IMR-90 (cell line): ENCODE measurements at regions not wholly inside any gene's neighbourhood (a gene's known extent, or its start where the extent isn't known, plus 50 kb on each side); places are given as distances from the start of the nearest gene placed in this dataset.

Experiments
- ATAC-seq: fragments of 200-7000 bp; cut with Tn5 transposase; 2 replicates; pipeline ENCODE4 v1.9.1; 2020; ENCODE audit warnings: low read depth, mild to moderate bottlenecking, moderate library complexity
- BruUV-seq: library from RNA; stranded (reverse); fragments of 400-500 nt; replicated peaks from 2 replicates; lab custom pipeline; 2021; lab: Mats Ljungman, UMichigan
- CTCF ChIA-PET: fragments of 300-600 bp; formaldehyde crosslinking; extraction: SDS; loops from one replicate; lab custom pipeline; 2021; ENCODE audit warnings: antibody characterized with exemption; lab: Yijun Ruan, JAX
- POLR2A ChIA-PET: fragments of 300-600 bp; sonication (Branson Sonifier 250); formaldehyde crosslinking; loops from one replicate; lab custom pipeline; 2022; ENCODE audit warnings: antibody characterized with exemption; ENCODE audit not compliant: unreplicated experiment; lab: Charles Lee
- DNase-seq: peaks from one replicate; pipeline ENCODE4 v3.0.0; 2013
- H2AFZ ChIP-seq: replicated peaks from 2 replicates; pipeline ENCODE3; 2013; ENCODE audit warnings: low read length, mild to moderate bottlenecking; ENCODE audit not compliant: poor library complexity
- H2AK5ac ChIP-seq: 2 replicates; pipeline ENCODE4 v1.6.1; 2013; ENCODE audit warnings: low read depth, low read length, inconsistent platforms
- H2AK9ac ChIP-seq: replicated peaks from 2 replicates; pipeline ENCODE3; 2013; ENCODE audit warnings: mild to moderate bottlenecking, low read depth, low read length, moderate library complexity; ENCODE audit not compliant: poor library complexity
- H2BK120ac ChIP-seq: 2 replicates; pipeline ENCODE4 v1.6.1; 2013; ENCODE audit warnings: low read depth, low read length, inconsistent platforms
- H2BK15ac ChIP-seq: 3 replicates; pipeline ENCODE4 v1.6.1; 2013; ENCODE audit warnings: low read depth, low read length, inconsistent platforms
- H2BK20ac ChIP-seq: 2 replicates; pipeline ENCODE4 v1.6.1; 2013; ENCODE audit warnings: low read depth, mild to moderate bottlenecking, inconsistent platforms, low read length, moderate library complexity
- H2BK5ac ChIP-seq: 2 replicates; pipeline ENCODE4 v1.6.1; 2013; ENCODE audit warnings: mild to moderate bottlenecking, low read depth, low read length, inconsistent platforms; ENCODE audit not compliant: poor library complexity, severe bottlenecking
- H3K14ac ChIP-seq: replicated peaks from 2 replicates; pipeline ENCODE4 v1.6.1; 2013; ENCODE audit warnings: low read depth, low read length, inconsistent platforms
- H3K18ac ChIP-seq: 2 replicates; pipeline ENCODE4 v1.6.1; 2013; ENCODE audit warnings: low read depth, low read length, control low read depth
- H3K23ac ChIP-seq: 2 replicates; pipeline ENCODE4 v1.6.1; 2013; ENCODE audit warnings: low read depth, low read length, inconsistent platforms
- H3K27ac ChIP-seq: 2 replicates; pipeline ENCODE4 v1.5.1; 2013; ENCODE audit warnings: mild to moderate bottlenecking, control low read depth, low read length; ENCODE audit not compliant: insufficient read depth
- H3K27me3 ChIP-seq: 2 replicates; pipeline ENCODE4 v1.6.1; 2013; ENCODE audit warnings: low read length; ENCODE audit not compliant: control insufficient read depth, insufficient read depth
- H3K36me3 ChIP-seq: 2 replicates; pipeline ENCODE4 v1.6.1; 2013; ENCODE audit warnings: low read length, mixed read lengths; ENCODE audit not compliant: control insufficient read depth, insufficient read depth
- H3K4ac ChIP-seq: 2 replicates; pipeline ENCODE4 v1.6.1; 2013; ENCODE audit warnings: low read depth, low read length, inconsistent platforms
- H3K4me1 ChIP-seq: 2 replicates; pipeline ENCODE4 v1.6.1; 2013; ENCODE audit warnings: low read length, mixed read lengths; ENCODE audit not compliant: control insufficient read depth, insufficient read depth
- H3K4me2 ChIP-seq: 2 replicates; pipeline ENCODE4 v1.6.1; 2013; ENCODE audit warnings: low read depth, mild to moderate bottlenecking, control low read depth, low read length, moderate library complexity
- H3K4me3 ChIP-seq: 2 replicates; pipeline ENCODE4 v1.5.1; 2013; ENCODE audit warnings: low read depth, mild to moderate bottlenecking, control low read depth, low read length, moderate library complexity; ENCODE audit not compliant: insufficient read depth
- H3K56ac ChIP-seq: 2 replicates; pipeline ENCODE4 v1.6.1; 2013; ENCODE audit warnings: low read length, inconsistent platforms; ENCODE audit not compliant: insufficient read depth; ENCODE audit errors: extremely low read depth
- H3K79me1 ChIP-seq, 2 experiments: 2 replicates each; pipeline ENCODE4 v1.6.1; 2013; ENCODE audit warnings: low read length in 2 of 2, inconsistent platforms in 1 of 2, low read depth in 1 of 2
- H3K9ac ChIP-seq: 2 replicates; pipeline ENCODE4 v1.6.1; 2013; ENCODE audit warnings: low read depth, low read length, control low read depth
- H3K9me1 ChIP-seq: 2 replicates; pipeline ENCODE4 v1.6.1; 2013; ENCODE audit warnings: low read length, inconsistent platforms; ENCODE audit not compliant: insufficient read depth
- H3K9me3 ChIP-seq: 2 replicates; pipeline ENCODE4 v1.6.1; 2013; ENCODE audit warnings: low read length; ENCODE audit not compliant: control insufficient read depth, insufficient read depth
- H4K20me1 ChIP-seq: 2 replicates; pipeline ENCODE4 v1.6.1; 2013; ENCODE audit warnings: low read length, inconsistent platforms; ENCODE audit not compliant: insufficient read depth
- H4K5ac ChIP-seq: 2 replicates; pipeline ENCODE4 v1.6.1; 2013; ENCODE audit warnings: mild to moderate bottlenecking, low read depth, low read length, control low read depth
- H4K8ac ChIP-seq, 2 experiments: 2 replicates each; pipeline ENCODE4 v1.6.1; 2013; ENCODE audit warnings: low read depth in 2 of 2, low read length in 2 of 2, control low read depth in 1 of 2, inconsistent platforms in 1 of 2
- H4K91ac ChIP-seq: 2 replicates; pipeline ENCODE4 v1.6.1; 2013; ENCODE audit warnings: low read depth, low read length, inconsistent platforms; ENCODE audit not compliant: insufficient read depth
- BHLHE40 ChIP-seq: fragments of 150-350 bp; IDR thresholded peaks from 2 replicates; pipeline ENCODE4 v1.6.1; 2016; ENCODE audit warnings: mild to moderate bottlenecking, low read depth, low read length
- CEBPB ChIP-seq: IDR thresholded peaks from 2 replicates; pipeline ENCODE4 v1.6.1; 2012; ENCODE audit warnings: low read depth, low read length, improper control_type of control experiment
- CHD1 ChIP-seq: IDR thresholded peaks from 2 replicates; pipeline ENCODE4 v1.6.1; 2012; ENCODE audit warnings: low read depth, low read length, improper control_type of control experiment
- FOS ChIP-seq: fragments of 150-350 bp; IDR thresholded peaks from 2 replicates; pipeline ENCODE4 v1.6.1; 2016; ENCODE audit warnings: low read depth, low read length
- MAFK ChIP-seq: IDR thresholded peaks from 2 replicates; pipeline ENCODE4 v1.6.1; 2012; ENCODE audit warnings: low read depth, low read length, improper control_type of control experiment
- MAZ ChIP-seq: IDR thresholded peaks from 2 replicates; pipeline ENCODE4 v1.6.1; 2012; ENCODE audit warnings: low read depth, mild to moderate bottlenecking, low read length, improper control_type of control experiment, moderate library complexity, borderline replicate concordance
- MXI1 ChIP-seq: IDR thresholded peaks from 2 replicates; pipeline ENCODE4 v1.6.1; 2012; ENCODE audit warnings: low read depth, mild to moderate bottlenecking, low read length, moderate library complexity, borderline replicate concordance
- NFE2L2 ChIP-seq: fragments of 150-350 bp; IDR thresholded peaks from 2 replicates; pipeline ENCODE4 v1.6.1; 2016; ENCODE audit warnings: low read depth, mild to moderate bottlenecking, low read length
- POLR2A ChIP-seq: IDR thresholded peaks from 2 replicates; pipeline ENCODE4 v1.6.1; 2012; ENCODE audit warnings: mild to moderate bottlenecking, low read depth, low read length
- RAD21 ChIP-seq: IDR thresholded peaks from 2 replicates; pipeline ENCODE4 v1.6.1; 2012; ENCODE audit warnings: low read length, improper control_type of control experiment
- RCOR1 ChIP-seq: IDR thresholded peaks from 2 replicates; pipeline ENCODE4 v1.6.1; 2012; ENCODE audit warnings: mild to moderate bottlenecking, low read length, improper control_type of control experiment; ENCODE audit not compliant: insufficient replicate concordance
- RFX5 ChIP-seq: IDR thresholded peaks from 2 replicates; pipeline ENCODE4 v1.8.0; 2012; ENCODE audit warnings: low read depth, mild to moderate bottlenecking, low read length, moderate library complexity
- SMC3 ChIP-seq: fragments of 150-350 bp; IDR thresholded peaks from 2 replicates; pipeline ENCODE4 v1.6.1; 2016; ENCODE audit warnings: low read depth, mild to moderate bottlenecking, antibody characterized with exemption, low read length, moderate library complexity
- WGBS, 2 experiments: methylation state at CpG; one replicate each; pipeline versions ENCODE4 v1.1.5 to v1.1.7; 2013; ENCODE audit warnings: missing lambda C conversion rate in 2 of 2; ENCODE audit not compliant: insufficient read length in 1 of 2; ENCODE audit errors: extremely low coverage in 2 of 2; 5-methylcytosine and 5-hydroxymethylcytosine counted together
- dilution Hi-C: fragments of 300-500 bp; cut with HindIII; formaldehyde crosslinking; loops from one replicate; pipeline ENCODE4 v1.14.3; 2018; ENCODE audit warnings: low sequenced_read_pairs; ENCODE audit not compliant: unreplicated experiment
- in situ Hi-C: fragments of 300-500 bp; cut with MboI; formaldehyde crosslinking; loops from 3 replicates; pipeline ENCODE4 v1.14.3; 2019; ENCODE audit warnings: low sequenced_read_pairs, inconsistent platforms, mixed read lengths
- intact Hi-C: fragments of 100-400 bp; cut with micrococcal nuclease; formaldehyde crosslinking; loops from 2 replicates; pipeline ENCODE4 v1.10.0; 2022
- TF ChIP-seq, protein P1 (sequence below): conservative IDR thresholded peaks from 2 replicates; pipeline ENCODE4 v1.5.1; 2012; ENCODE audit warnings: mild to moderate bottlenecking, low read depth, low read length, improper control_type of control experiment
- TF ChIP-seq, protein P2 (sequence below): fragments of 150-350 bp; IDR thresholded peaks from 2 replicates; pipeline ENCODE4 v1.6.1; 2017; ENCODE audit warnings: mild to moderate bottlenecking, antibody characterized with exemption, low read length, low read depth

DNA sequence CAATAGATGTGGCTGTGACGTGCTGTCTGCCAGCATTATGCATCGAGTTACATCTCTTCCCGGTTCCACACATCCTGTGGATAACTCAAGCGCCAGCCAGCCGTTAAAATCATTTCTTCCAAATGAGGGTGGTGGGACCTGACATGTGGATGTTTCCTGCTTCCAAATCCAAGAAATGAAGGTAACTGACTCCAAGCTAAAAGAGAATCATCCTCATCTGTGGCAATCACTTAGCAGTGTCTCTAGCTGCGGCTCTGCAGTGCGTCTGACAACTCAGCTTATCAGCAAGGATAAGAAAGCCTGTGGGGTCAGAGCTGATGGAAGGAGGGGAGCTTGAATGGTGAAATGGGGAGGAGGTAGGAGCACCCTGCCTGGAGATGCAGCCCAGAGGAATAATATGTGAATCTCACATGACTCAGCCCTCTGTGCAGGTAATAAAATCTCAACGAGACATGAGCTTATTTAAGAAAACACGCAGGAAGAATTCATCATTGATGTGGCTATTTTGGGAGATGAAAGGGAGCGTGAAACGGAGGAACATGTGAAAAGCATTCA lies 382.2 kb upstream of the TRIB2 start:
- H3K79me1 ChIP-seq: no peaks in the 10 kb centered on the region
- no peak for ATAC-seq
- no peak overlapping the region for H4K5ac ChIP-seq
- no peak overlapping the region for H3K27ac ChIP-seq
- intact Hi-C loops: no loop called here
- no peaks in the 10 kb centered on the region for H4K20me1 ChIP-seq
- no peak overlapping the region for H3K18ac ChIP-seq
- H3K4me1 ChIP-seq: peaks cover 5% of the 10 kb centered on the region
- H3K9ac ChIP-seq: no peak overlapping the region
- no peak overlapping the region for H4K8ac ChIP-seq
- H2AK5ac ChIP-seq: no peak overlapping the region
- H2AFZ ChIP-seq: no peak overlapping the region
- H3K27me3 ChIP-seq: no peaks in the 10 kb centered on the region
- no peak overlapping the region for H2BK120ac ChIP-seq
- POLR2A ChIA-PET: no interaction called here
- BruUV-seq: no TSS peak
- DNase-seq: no peak
- in situ Hi-C loops: no loop called here
- no peak overlapping the region for H3K4me3 ChIP-seq
- H3K23ac ChIP-seq: no peak overlapping the region
- CTCF ChIA-PET: no interaction called here
- dilution Hi-C loops: no loop called here
- no peak overlapping the region for H2AK9ac ChIP-seq
- H3K4me2 ChIP-seq: no peak overlapping the region
- TF ChIP-seq BHLHE40 (no peak), RCOR1 (no peak), MXI1 (no peak), MAZ (no peak), FOS (no peak), SMC3 (no peak), NFE2L2 (no peak), CEBPB (no peak), MAFK (no peak), RAD21 (no peak), CHD1 (no peak), POLR2A (no peak), RFX5 (no peak)
- TF ChIP-seq, protein P1, sequence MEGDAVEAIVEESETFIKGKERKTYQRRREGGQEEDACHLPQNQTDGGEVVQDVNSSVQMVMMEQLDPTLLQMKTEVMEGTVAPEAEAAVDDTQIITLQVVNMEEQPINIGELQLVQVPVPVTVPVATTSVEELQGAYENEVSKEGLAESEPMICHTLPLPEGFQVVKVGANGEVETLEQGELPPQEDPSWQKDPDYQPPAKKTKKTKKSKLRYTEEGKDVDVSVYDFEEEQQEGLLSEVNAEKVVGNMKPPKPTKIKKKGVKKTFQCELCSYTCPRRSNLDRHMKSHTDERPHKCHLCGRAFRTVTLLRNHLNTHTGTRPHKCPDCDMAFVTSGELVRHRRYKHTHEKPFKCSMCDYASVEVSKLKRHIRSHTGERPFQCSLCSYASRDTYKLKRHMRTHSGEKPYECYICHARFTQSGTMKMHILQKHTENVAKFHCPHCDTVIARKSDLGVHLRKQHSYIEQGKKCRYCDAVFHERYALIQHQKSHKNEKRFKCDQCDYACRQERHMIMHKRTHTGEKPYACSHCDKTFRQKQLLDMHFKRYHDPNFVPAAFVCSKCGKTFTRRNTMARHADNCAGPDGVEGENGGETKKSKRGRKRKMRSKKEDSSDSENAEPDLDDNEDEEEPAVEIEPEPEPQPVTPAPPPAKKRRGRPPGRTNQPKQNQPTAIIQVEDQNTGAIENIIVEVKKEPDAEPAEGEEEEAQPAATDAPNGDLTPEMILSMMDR: no peak
- TF ChIP-seq, protein P2, sequence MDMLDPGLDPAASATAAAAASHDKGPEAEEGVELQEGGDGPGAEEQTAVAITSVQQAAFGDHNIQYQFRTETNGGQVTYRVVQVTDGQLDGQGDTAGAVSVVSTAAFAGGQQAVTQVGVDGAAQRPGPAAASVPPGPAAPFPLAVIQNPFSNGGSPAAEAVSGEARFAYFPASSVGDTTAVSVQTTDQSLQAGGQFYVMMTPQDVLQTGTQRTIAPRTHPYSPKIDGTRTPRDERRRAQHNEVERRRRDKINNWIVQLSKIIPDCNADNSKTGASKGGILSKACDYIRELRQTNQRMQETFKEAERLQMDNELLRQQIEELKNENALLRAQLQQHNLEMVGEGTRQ: no peak
- no peak overlapping the region for H3K14ac ChIP-seq
- H2BK15ac ChIP-seq: no peak overlapping the region; the same call in 2 of the 3 replicates
- no peak overlapping the region for H3K56ac ChIP-seq
- 0 out of 2 replicates have a peak, but pooled peaks cover 3% of the 10 kb centered on the region for H3K9me1 ChIP-seq
- no peak overlapping the region for H4K91ac ChIP-seq
- no peak overlapping the region for H3K4ac ChIP-seq
- no peaks in the 10 kb centered on the region for H3K9me3 ChIP-seq
- no peak overlapping the region for H2BK5ac ChIP-seq
- H2BK20ac ChIP-seq: no peak overlapping the region
- no peaks in the 10 kb centered on the region for H3K36me3 ChIP-seq
- WGBS, 2 experiments: no CpG with 5 or more reads among the region's 11 CpGs
